DND-41 (cell line): ENCODE measurements at regions not wholly inside any gene's neighbourhood (a gene's known extent, or its start where the extent isn't known, plus 50 kb on each side); places are given as distances from the start of the nearest gene placed in this dataset.

Experiments used
- ATAC-seq: fragments of 200-7000 bp; cut with Tn5 transposase; 3 replicates; pipeline ENCODE4 v1.9.1; 2021; ENCODE audit warnings: low read depth; ENCODE audit not compliant: insufficient read depth
- DNase-seq: peaks from one replicate; pipeline ENCODE4 v3.0.0-alpha.2; 2020
- H2AFZ ChIP-seq: 2 replicates; pipeline ENCODE4 v1.6.0; 2012; ENCODE audit warnings: low read depth, low read length
- H3K27ac ChIP-seq: 2 replicates; pipeline ENCODE4 v1.5.1; 2012; ENCODE audit warnings: low read length, inconsistent platforms
- H3K27me3 ChIP-seq: fragments of 200-600 bp; sonication (generic); 2 replicates; pipeline ENCODE4 v1.6.0; 2012; ENCODE audit warnings: low read length, mild to moderate bottlenecking, inconsistent platforms; ENCODE audit not compliant: insufficient read depth, poor library complexity
- H3K36me3 ChIP-seq: 2 replicates; pipeline ENCODE4 v1.5.1; 2012; ENCODE audit warnings: low read length, inconsistent platforms; ENCODE audit not compliant: insufficient read depth
- H3K4me1 ChIP-seq: 2 replicates; pipeline ENCODE4 v1.5.1; 2012; ENCODE audit warnings: mild to moderate bottlenecking, low read length; ENCODE audit not compliant: insufficient read depth
- H3K4me2 ChIP-seq: 2 replicates; pipeline ENCODE4 v1.6.0; 2012; ENCODE audit warnings: mild to moderate bottlenecking, moderate library complexity, low read length, inconsistent platforms; ENCODE audit not compliant: insufficient read depth
- H3K4me3 ChIP-seq, 2 experiments: fragments of 200-600 bp in 1 of 2; shearing (Covaris generic) in 1 of 2; 2 replicates each; pipeline ENCODE4 v1.5.1; 2012 to 2016; ENCODE audit warnings: inconsistent platforms in 2 of 2, low read length in 2 of 2, mild to moderate bottlenecking in 2 of 2, low read depth in 1 of 2, moderate library complexity in 1 of 2
- H3K79me2 ChIP-seq: 2 replicates; pipeline ENCODE4 v1.6.0; 2012; ENCODE audit warnings: low read length, inconsistent platforms; ENCODE audit not compliant: insufficient read depth
- H3K9ac ChIP-seq: 2 replicates; pipeline ENCODE4 v1.6.0; 2012; ENCODE audit warnings: low read depth, mild to moderate bottlenecking, inconsistent platforms, low read length, moderate library complexity
- H3K9me3 ChIP-seq: 2 replicates; pipeline ENCODE4 v1.5.1; 2012; ENCODE audit warnings: low read length, moderate library complexity, mild to moderate bottlenecking, inconsistent platforms; ENCODE audit not compliant: insufficient read depth, severe bottlenecking
- H4K20me1 ChIP-seq: 2 replicates; pipeline ENCODE4 v1.6.0; 2012; ENCODE audit warnings: low read length; ENCODE audit not compliant: insufficient read depth
- CTCF ChIP-seq: IDR thresholded peaks from 2 replicates; pipeline ENCODE4 v1.5.1; 2012; ENCODE audit warnings: borderline replicate concordance, low read length, moderate library complexity, mild to moderate bottlenecking; ENCODE audit not compliant: poor library complexity, severe bottlenecking; ENCODE audit errors: extremely low read depth
- EZH2 ChIP-seq: IDR thresholded peaks from 3 replicates; pipeline ENCODE4 v1.6.1; 2012; ENCODE audit warnings: borderline replicate concordance, low read depth, mild to moderate bottlenecking, moderate library complexity, low read length, inconsistent platforms; ENCODE audit not compliant: severe bottlenecking

GRCh38 chr2:11093467-11093866 lies 61.8 kb upstream of the SLC66A3 start:
- DNase-seq (no peak), ATAC-seq (no peak)
- no peak for TF ChIP-seq CTCF
- TF ChIP-seq EZH2 = no peak
- no peak overlapping the region for H3K4me3 ChIP-seq
- H3K9ac ChIP-seq = no peak overlapping the region
- no peaks in the 10 kb centered on the region for H3K36me3 ChIP-seq
- no peaks in the 10 kb centered on the region for H3K79me2 ChIP-seq
- no peaks in the 10 kb centered on the region for H4K20me1 ChIP-seq
- H3K9me3 ChIP-seq = no peaks in the 10 kb centered on the region
- no peak overlapping the region for H2AFZ ChIP-seq
- no peak overlapping the region for H3K27ac ChIP-seq
- H3K4me1 ChIP-seq = no peaks in the 10 kb centered on the region
- H3K27me3 ChIP-seq = no peaks in the 10 kb centered on the region
- no peak overlapping the region for H3K4me2 ChIP-seq

- no peak for TF ChIP-seq CTCF
- TF ChIP-seq EZH2 = no peak
- H3K9me3 ChIP-seq = no peaks in the 10 kb centered on the region
- H4K20me1 ChIP-seq = no peaks in the 10 kb centered on the region
- DNase-seq (no peak), ATAC-seq (no peak)
- H3K27me3 ChIP-seq = no peaks in the 10 kb centered on the region
- no peaks in the 10 kb centered on the region for H3K79me2 ChIP-seq
- H3K4me3 ChIP-seq = no peak overlapping the region
- no peak overlapping the region for H3K4me2 ChIP-seq
- H3K9ac ChIP-seq = no peak overlapping the region
- no peaks in the 10 kb centered on the region for H3K4me1 ChIP-seq
- no peak overlapping the region for H3K27ac ChIP-seq
- H2AFZ ChIP-seq = no peak overlapping the region
- no peaks in the 10 kb centered on the region for H3K36me3 ChIP-seq
These were observed 61.1 kb upstream of the SLC66A3 start for GRCh38 chr2:11094021-11094810.

- no peak overlapping the region for H3K9ac ChIP-seq
- H2AFZ ChIP-seq = no peak overlapping the region
- TF ChIP-seq CTCF (no peak), EZH2 (no peak)
- H3K9me3 ChIP-seq = no peaks in the 10 kb centered on the region
- no peak overlapping the region for H3K4me2 ChIP-seq
- no peaks in the 10 kb centered on the region for H3K79me2 ChIP-seq
- DNase-seq (no peak), ATAC-seq (no peak)
- no peaks in the 10 kb centered on the region for H4K20me1 ChIP-seq
- peaks cover 3% of the 10 kb centered on the region for H3K27me3 ChIP-seq
- H3K4me3 ChIP-seq = no peak overlapping the region
- H3K36me3 ChIP-seq = no peaks in the 10 kb centered on the region
- no peaks in the 10 kb centered on the region for H3K4me1 ChIP-seq
- H3K27ac ChIP-seq = no peak overlapping the region
These were observed 58.7 kb upstream of the SLC66A3 start for GRCh38 chr2:11096591-11096990.
